GM23338 (cell line): ENCODE measurements at regions not wholly inside any gene's neighbourhood (a gene's known extent, or its start where the extent isn't known, plus 50 kb on each side); places are given as distances from the start of the nearest gene placed in this dataset.

Source experiments
- ATAC-seq: fragments of 200-7000 bp; cut with Tn5 transposase; 3 replicates; pipeline ENCODE4 v1.9.1; 2020
- DNase-seq: peaks from one replicate; pipeline ENCODE4 v3.0.0-alpha.2; 2015; ENCODE audit warnings: low spot score
- H2AFZ ChIP-seq: fragments of 200-600 bp; sonication (generic); 2 replicates; pipeline ENCODE4 v1.8.0; 2016; ENCODE audit warnings: antibody characterized with exemption, mild to moderate bottlenecking, moderate library complexity
- H3F3A ChIP-seq: fragments of 200-600 bp; sonication (generic); replicated peaks from 2 replicates; pipeline ENCODE4 v1.8.0; 2017; ENCODE audit warnings: antibody characterized with exemption, mixed run types, low read depth
- H3K27ac ChIP-seq: fragments of 200-600 bp; sonication (generic); 2 replicates; pipeline ENCODE4 v1.6.1; 2016; ENCODE audit warnings: low read depth
- H3K27me3 ChIP-seq: fragments of 200-600 bp; sonication (generic); 2 replicates; pipeline ENCODE4 v1.8.0; 2016; ENCODE audit warnings: mild to moderate bottlenecking, mixed run types, moderate library complexity; ENCODE audit not compliant: insufficient read depth
- H3K36me3 ChIP-seq: fragments of 200-600 bp; sonication (generic); 2 replicates; pipeline ENCODE4 v1.8.0; 2016; ENCODE audit warnings: mild to moderate bottlenecking; ENCODE audit not compliant: insufficient read depth
- H3K4me1 ChIP-seq: fragments of 200-600 bp; sonication (generic); 2 replicates; pipeline ENCODE4 v1.8.0; 2016; ENCODE audit warnings: mild to moderate bottlenecking, moderate library complexity; ENCODE audit not compliant: insufficient read depth
- H3K4me2 ChIP-seq: fragments of 200-600 bp; sonication (generic); 2 replicates; pipeline ENCODE4 v1.7.1; 2017; ENCODE audit warnings: mixed run types
- H3K4me3 ChIP-seq: fragments of 200-600 bp; sonication (generic); 2 replicates; pipeline ENCODE4 v1.6.1; 2016; ENCODE audit warnings: mixed run types
- H3K79me2 ChIP-seq: fragments of 200-600 bp; sonication (generic); replicated peaks from 2 replicates; pipeline ENCODE4 v1.8.0; 2017; ENCODE audit warnings: mild to moderate bottlenecking; ENCODE audit not compliant: insufficient read depth
- H3K9me2 ChIP-seq: fragments of 200-600 bp; sonication (generic); 2 replicates; pipeline ENCODE4 v1.8.0; 2017; ENCODE audit not compliant: insufficient read depth
- H4K20me1 ChIP-seq: fragments of 200-600 bp; sonication (generic); replicated peaks from 2 replicates; pipeline ENCODE4 v1.8.0; 2017; ENCODE audit warnings: mild to moderate bottlenecking; ENCODE audit not compliant: insufficient read depth
- H3K27ac Mint-ChIP-seq: 2 replicates; pipeline ENCODE4 v1.8.0; 2020; ENCODE audit warnings: inconsistent platforms, mild to moderate bottlenecking, moderate library complexity, mixed read lengths
- H3K27me3 Mint-ChIP-seq: 3 replicates; pipeline ENCODE4 v1.8.0; 2022; ENCODE audit warnings: low read depth, mild to moderate bottlenecking, moderate library complexity, mixed read lengths, inconsistent platforms; ENCODE audit not compliant: insufficient read depth, poor library complexity
- H3K36me3 Mint-ChIP-seq: 3 replicates; pipeline ENCODE4 v1.8.0; 2021; ENCODE audit warnings: low read depth, mild to moderate bottlenecking, inconsistent platforms, moderate library complexity, mixed read lengths
- H3K4me1 Mint-ChIP-seq: 3 replicates; pipeline ENCODE4 v1.8.0; 2020; ENCODE audit warnings: mild to moderate bottlenecking, inconsistent platforms, mixed read lengths
- H3K4me3 Mint-ChIP-seq: 3 replicates; pipeline ENCODE4 v1.8.0; 2021; ENCODE audit warnings: moderate library complexity, mild to moderate bottlenecking, inconsistent platforms, mixed read lengths
- H3K9me3 Mint-ChIP-seq: 3 replicates; pipeline ENCODE4 v1.8.0; 2020; ENCODE audit warnings: moderate library complexity, mild to moderate bottlenecking, inconsistent platforms, mixed read lengths
- CREB1 ChIP-seq: fragments of 250-450 bp; sonication (Bioruptor Pico); IDR thresholded peaks from 2 replicates; pipeline ENCODE4 v1.5.0; 2020; ENCODE audit warnings: low read depth, mild to moderate bottlenecking, moderate library complexity
- CTCF ChIP-seq, 2 experiments: fragments of 200-600 bp in 1 of 2; sonication (generic) in 1 of 2; conservative IDR thresholded peaks; 2 replicates each; pipeline versions ENCODE4 v1.5.1 to v1.6.1; 2016 to 2017; ENCODE audit warnings: antibody characterized with exemption in 2 of 2, low read depth in 2 of 2, mild to moderate bottlenecking in 2 of 2, moderate library complexity in 1 of 2
- EZH2 ChIP-seq: fragments of 200-600 bp; sonication (generic); IDR thresholded peaks from one replicate; pipeline ENCODE4 v1.8.0; 2017; ENCODE audit warnings: antibody characterized with exemption, mild to moderate bottlenecking, low read depth; ENCODE audit not compliant: unreplicated experiment
- NANOG ChIP-seq: IDR thresholded peaks from 2 replicates; pipeline ENCODE4 v1.6.1; 2016; ENCODE audit warnings: antibody characterized with exemption, borderline replicate concordance
- ZNF331 ChIP-seq: fragments of 250-450 bp; sonication (Bioruptor Pico); IDR thresholded peaks from 2 replicates; pipeline ENCODE4 v1.5.0; 2020; ENCODE audit warnings: low read depth, mild to moderate bottlenecking, moderate library complexity
- ZNF462 ChIP-seq: fragments of 250-450 bp; sonication (Bioruptor Pico); IDR thresholded peaks from 2 replicates; pipeline ENCODE4 v1.5.0; 2020; ENCODE audit warnings: mild to moderate bottlenecking, moderate library complexity

DNA sequence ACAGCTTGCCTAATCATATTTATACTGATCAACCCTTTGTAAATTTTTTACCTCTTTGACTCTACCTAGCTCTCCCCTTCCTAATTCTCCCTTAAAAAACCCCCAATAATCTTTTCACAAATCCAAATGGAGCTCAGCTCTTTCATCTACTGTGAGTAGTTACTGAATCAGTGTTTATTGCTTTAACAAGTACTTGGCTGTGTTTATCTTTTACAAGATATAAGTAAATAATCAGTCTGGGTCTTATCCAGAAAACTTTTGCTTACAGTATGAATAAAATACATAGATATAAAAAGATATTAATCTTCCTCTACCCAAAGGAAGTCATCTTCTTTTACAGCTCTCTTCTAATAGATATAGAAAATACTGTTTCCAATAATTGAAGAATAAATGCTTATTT, 366.4 kb downstream of the RAP2B start:
- Histone ChIP-seq H3K27me3 (no peaks in the 10 kb centered on the region), H3K4me3 (no peak overlapping the region), H4K20me1 (no peaks in the 10 kb centered on the region), H2AFZ (no peak overlapping the region), H3K4me1 (no peaks in the 10 kb centered on the region), H3K4me2 (no peak overlapping the region), H3K27ac (no peak overlapping the region), H3K36me3 (no peaks in the 10 kb centered on the region), H3F3A (no peaks in the 10 kb centered on the region), H3K79me2 (no peaks in the 10 kb centered on the region), H3K9me2 (peaks cover 2% of the 10 kb centered on the region; the same call in 1 of the 2 replicates)
- TF ChIP-seq CREB1 (no peak), EZH2 (no peak), ZNF331 (CRISPR knock-in tag) (no peak), ZNF462 (CRISPR knock-in tag) (no peak), CTCF (conservative IDR thresholded peaks at IDR 0.05; ENCODE audit: low read depth in 2 of 2) (no peak), NANOG (no peak)
- ATAC-seq (no peak), DNase-seq (no peak)
- peaks cover 15% of the 10 kb centered on the region for H3K9me3 Mint-ChIP-seq
- H3K27ac Mint-ChIP-seq: no peak overlapping the region
- H3K4me3 Mint-ChIP-seq: no peak overlapping the region
- no peaks in the 10 kb centered on the region for H3K4me1 Mint-ChIP-seq
- no peaks in the 10 kb centered on the region for H3K36me3 Mint-ChIP-seq
- H3K27me3 Mint-ChIP-seq: peaks cover 2% of the 10 kb centered on the region
